ENCODE measurements at regions not wholly inside any gene's neighbourhood (a gene's known extent, or its start where the extent isn't known, plus 50 kb on each side); places are given as distances from the start of the nearest gene placed in this dataset.
A peak's percentile ranks its signal among the peaks of the same experiment; 100 is the strongest.

- TF ChIP-seq SIN3A (IDR thresholded peaks at IDR 0.05; ENCODE audit: borderline replicate concordance, insufficient read depth, low read length) = peak; percentile 60; the same call in 1 of the 2 replicates
- no peak for TF ChIP-seq POLR2AphosphoS5 (IDR thresholded peaks at IDR 0.05; ENCODE audit: low read depth, low read length)
- peak in 1 of 2 experiments; percentile 33; a peak in 1 of 4 replicates for TF ChIP-seq REST (IDR thresholded peaks at IDR 0.05; ENCODE audit: insufficient read depth in 1 of 2, low read depth in 2 of 2, low read length in 2 of 2)
- TF ChIP-seq TAF1 (IDR thresholded peaks at IDR 0.05; ENCODE audit: borderline replicate concordance, insufficient read depth, low read length) = peak; percentile 36; the same call in 1 of the 2 replicates
- TF ChIP-seq FOXP2 (optimal IDR thresholded peaks at IDR 0.05; ENCODE audit: borderline replicate concordance, extremely low read depth, extremely low read length, insufficient read depth) = peak; percentile 55
Measured at GRCh38 chr3:157785102-157785826, 282.0 kb upstream of the VEPH1 start.

GRCh38 chr3:157782236-157782635 is 279.0 kb upstream of the VEPH1 start:
- no peak for TF ChIP-seq POLR2AphosphoS5 (IDR thresholded peaks at IDR 0.05; ENCODE audit: low read depth, low read length)
- no peak for TF ChIP-seq FOXP2 (optimal IDR thresholded peaks at IDR 0.05; ENCODE audit: borderline replicate concordance, extremely low read depth, extremely low read length, insufficient read depth)
- no peak for TF ChIP-seq REST (IDR thresholded peaks at IDR 0.05; ENCODE audit: insufficient read depth in 1 of 2, low read depth in 2 of 2, low read length in 2 of 2)
- TF ChIP-seq TAF1 (IDR thresholded peaks at IDR 0.05; ENCODE audit: borderline replicate concordance, insufficient read depth, low read length) = no peak
- TF ChIP-seq SIN3A (IDR thresholded peaks at IDR 0.05; ENCODE audit: borderline replicate concordance, insufficient read depth, low read length) = no peak

GRCh38 chr3:157776861-157777260 is 273.6 kb upstream of the VEPH1 start:
- TF ChIP-seq TAF1 (IDR thresholded peaks at IDR 0.05; ENCODE audit: borderline replicate concordance, insufficient read depth, low read length) = no peak
- TF ChIP-seq POLR2AphosphoS5 (IDR thresholded peaks at IDR 0.05; ENCODE audit: low read depth, low read length) = no peak
- TF ChIP-seq REST (IDR thresholded peaks at IDR 0.05; ENCODE audit: insufficient read depth in 1 of 2, low read depth in 2 of 2, low read length in 2 of 2) = no peak
- no peak for TF ChIP-seq SIN3A (IDR thresholded peaks at IDR 0.05; ENCODE audit: borderline replicate concordance, insufficient read depth, low read length)
- TF ChIP-seq FOXP2 (optimal IDR thresholded peaks at IDR 0.05; ENCODE audit: borderline replicate concordance, extremely low read depth, extremely low read length, insufficient read depth) = no peak

GRCh38 chr3:157775446-157775845 is 272.2 kb upstream of the VEPH1 start:
- TF ChIP-seq POLR2AphosphoS5 (IDR thresholded peaks at IDR 0.05; ENCODE audit: low read depth, low read length) (no peak), FOXP2 (optimal IDR thresholded peaks at IDR 0.05; ENCODE audit: borderline replicate concordance, extremely low read depth, extremely low read length, insufficient read depth) (no peak), SIN3A (IDR thresholded peaks at IDR 0.05; ENCODE audit: borderline replicate concordance, insufficient read depth, low read length) (no peak), TAF1 (IDR thresholded peaks at IDR 0.05; ENCODE audit: borderline replicate concordance, insufficient read depth, low read length) (no peak), REST (IDR thresholded peaks at IDR 0.05; ENCODE audit: insufficient read depth in 1 of 2, low read depth in 2 of 2, low read length in 2 of 2) (no peak)
